TTC549 (cell line): ENCODE measurements at regions not wholly inside any gene's neighbourhood (a gene's known extent, or its start where the extent isn't known, plus 50 kb on each side); places are given as distances from the start of the nearest gene placed in this dataset.
"Not testable (repeated sequence)": the region's sequence is repeated elsewhere in the genome, so short reads cannot be mapped to it uniquely, and the experiment has no call there.

Source experiments
- FAIRE-seq: peaks from 2 replicates; lab custom pipeline; 2012; peaks lifted over from hg19 to GRCh38; lab: Jason Lieb, UNC

DNA sequence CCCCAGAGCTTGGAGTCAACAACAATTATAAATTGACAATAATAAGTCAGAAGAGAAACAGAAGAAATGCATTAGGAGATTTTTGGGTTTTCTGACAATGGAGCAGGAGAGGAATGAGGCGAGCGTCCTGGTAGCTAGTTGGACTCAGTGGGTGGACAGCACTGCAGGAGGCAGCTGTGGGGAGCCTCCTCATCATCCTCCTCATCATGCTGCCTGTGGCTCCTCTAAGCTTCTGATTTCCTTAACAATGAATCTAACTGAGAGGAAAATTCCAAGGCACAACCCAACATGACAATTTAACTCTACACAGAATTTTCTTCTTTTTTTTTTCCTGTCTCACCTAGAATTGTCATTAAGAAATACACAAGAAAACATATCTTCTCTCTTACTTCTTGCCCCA lies 357.1 kb upstream of the NOCT start:
- no peak for FAIRE-seq

DNA sequence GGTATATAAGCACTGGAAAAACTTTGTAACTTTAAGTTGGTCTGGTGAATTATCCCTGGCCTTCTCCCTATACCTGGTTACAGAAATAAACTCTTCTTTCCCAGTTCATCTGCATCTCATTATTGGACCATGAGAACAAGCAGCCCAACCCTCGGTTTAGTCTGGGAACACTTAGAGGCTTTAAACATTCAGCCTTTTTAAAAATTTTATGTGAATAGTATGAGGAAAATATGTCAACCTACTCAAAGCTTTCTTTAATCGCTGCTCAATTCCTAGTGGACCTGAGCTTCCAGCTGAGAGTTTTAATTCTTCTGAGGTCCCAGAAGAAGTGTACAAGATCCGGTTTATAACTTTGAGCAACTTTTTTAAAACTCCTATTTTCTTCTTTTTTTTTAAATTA lies 358.6 kb upstream of the NOCT start:
- no peak for FAIRE-seq

DNA sequence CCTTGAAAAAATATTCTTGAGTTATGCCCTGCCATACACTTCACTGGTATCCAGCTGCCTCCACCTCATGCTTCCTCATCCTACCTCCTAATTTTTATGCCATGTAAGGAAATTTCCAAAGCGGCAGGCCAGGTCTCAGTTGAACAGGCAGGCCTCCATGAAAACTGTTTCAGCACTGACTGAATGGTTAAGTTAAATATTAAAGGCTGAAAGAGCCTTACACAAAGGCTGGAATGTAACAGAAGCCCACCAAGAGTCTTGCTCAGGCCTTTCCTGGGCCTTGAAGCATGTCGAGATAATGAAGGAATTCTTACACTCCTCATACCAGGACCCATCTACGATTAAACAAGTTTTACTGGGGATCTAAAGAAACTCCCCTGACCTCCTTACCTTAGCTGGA lies 359.6 kb upstream of the NOCT start:
- no peak for FAIRE-seq

DNA sequence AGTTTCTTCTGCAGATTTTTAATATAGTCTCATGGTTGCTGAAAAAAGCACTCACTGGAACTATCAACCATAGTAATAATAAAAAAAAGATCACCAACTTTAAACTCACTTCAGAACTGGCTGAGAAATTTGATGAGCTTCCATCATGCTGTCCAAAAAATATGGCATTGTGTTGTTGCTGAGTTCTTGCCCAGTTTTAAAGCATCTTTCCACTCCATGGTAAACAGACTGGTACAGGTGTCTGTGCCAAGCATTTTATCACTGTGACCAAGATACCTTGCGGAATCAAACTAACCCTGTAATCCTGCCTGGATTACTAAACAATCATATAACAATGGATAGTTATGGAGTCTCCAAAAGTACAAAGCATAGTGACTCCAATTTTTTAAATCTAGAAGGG lies 360.3 kb upstream of the NOCT start:
- FAIRE-seq, result no peak

DNA sequence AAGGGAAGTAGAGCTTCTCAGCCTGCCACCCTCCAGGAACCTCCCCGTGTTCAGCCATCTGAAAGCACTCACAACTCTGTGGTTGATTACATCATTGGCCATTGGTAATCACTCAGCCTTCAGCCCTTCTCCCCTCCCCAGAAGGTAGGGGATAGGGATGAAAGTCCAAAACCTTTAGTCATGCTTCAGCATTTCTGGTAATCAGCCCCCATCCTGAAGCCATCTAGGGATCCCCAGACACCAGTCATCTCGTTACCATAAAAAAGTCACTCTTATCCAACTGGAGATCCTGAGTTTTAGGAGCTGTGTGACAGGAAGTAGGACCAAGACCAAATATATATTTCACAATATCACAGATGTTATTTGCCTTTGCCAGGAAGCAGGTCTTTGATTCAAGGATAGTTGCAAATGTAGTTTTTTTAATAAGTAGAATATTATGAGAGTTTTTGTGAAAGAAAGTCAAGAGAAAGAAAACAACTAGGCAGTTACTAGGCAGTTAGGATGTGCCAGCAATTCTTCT lies 364.6 kb upstream of the NOCT start:
- no peak for FAIRE-seq

DNA sequence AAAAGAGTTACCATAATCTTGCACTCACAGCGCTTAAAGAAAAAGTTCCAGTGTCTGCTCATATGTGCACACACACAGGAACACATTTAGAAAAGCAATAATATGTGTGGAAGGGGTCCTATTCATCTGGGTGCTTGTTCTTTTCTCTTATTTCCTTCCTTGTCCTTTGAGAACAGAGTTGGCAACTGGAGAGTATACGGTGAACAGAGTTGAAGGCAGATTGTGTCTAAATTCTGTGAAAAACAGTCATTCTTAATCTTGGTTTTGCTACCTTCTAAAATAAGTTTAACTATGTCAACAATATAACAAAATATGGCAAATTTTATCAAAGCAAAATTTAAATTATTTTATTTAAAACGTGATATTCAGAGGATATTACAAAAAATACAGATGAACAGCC lies 365.1 kb upstream of the NOCT start:
- no peak for FAIRE-seq

DNA sequence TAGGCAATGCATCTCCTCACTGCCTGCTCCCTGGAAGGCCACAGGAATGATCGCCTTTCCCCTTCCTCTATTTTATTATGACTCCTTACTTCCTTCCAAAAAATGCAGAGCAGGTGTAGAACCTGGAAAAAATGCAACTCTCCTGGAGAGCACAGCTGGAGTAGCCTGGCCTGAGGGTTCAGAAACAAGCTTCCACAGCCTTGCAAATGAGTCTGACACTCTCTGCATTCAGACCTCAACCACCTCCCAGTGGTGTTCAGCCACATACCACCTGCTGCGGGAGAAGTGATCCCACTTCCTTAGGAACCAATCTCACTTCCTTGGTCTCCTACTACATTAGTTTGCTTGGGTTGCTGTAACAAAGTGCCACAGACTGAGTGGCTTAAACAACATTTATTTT lies 368.1 kb upstream of the NOCT start:
- no peak for FAIRE-seq

DNA sequence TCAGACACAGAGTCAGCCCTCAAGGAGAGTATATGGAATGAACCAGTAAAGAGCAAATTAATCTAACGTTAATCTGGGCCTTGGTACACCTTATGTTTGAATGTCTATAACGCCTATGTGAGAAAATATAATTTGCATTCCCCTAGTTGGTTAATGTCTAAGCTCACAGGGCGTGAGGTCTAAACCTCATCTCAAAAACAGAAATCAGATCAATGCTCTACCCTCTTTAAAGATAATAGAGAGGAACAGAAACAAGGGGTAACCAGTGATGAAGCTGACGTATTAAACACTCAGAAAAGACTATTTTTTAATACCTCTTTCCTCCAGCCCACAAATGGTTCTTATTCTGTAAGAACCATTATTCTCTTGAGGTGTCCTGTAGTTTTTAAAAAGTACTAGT lies 369.2 kb upstream of the NOCT start:
- no peak for FAIRE-seq

DNA sequence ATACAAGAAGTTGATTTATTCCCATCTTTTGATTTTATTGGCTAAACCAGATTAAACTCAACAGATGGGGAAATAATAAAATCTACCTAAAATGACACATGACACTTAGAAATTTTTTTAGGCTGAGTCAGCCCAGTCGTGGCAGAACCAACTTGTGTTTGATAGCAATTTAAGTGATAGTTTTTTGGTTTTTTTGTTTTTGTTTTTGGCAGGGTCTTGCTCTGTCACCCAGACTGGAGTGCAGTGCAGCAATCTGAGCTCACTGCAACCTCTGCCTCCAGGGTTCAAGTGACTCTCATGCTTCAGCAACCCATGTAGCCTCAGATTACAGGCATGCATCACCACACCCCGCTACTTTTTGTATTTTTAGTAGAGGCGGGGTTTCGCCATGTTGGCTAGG lies 370.3 kb upstream of the NOCT start:
- no peak for FAIRE-seq

DNA sequence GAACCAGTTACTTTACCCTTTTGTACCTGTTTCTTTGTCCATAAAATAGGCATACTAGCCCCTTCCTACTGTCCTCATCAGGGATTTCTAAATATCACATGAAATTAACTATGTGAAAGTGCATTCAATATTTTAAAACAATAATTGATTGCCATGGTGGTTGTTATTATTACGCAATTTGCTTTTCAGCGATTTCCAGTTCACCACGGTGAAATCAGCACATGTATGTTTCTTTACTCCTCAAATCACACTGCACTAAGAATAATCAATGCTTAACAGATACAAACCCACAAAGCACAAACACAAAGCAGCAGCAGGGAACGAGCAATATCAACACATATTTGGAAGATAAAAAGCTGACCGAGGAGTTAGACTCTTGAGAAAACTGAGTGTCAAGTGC lies 371.3 kb upstream of the NOCT start:
- no peak for FAIRE-seq

DNA sequence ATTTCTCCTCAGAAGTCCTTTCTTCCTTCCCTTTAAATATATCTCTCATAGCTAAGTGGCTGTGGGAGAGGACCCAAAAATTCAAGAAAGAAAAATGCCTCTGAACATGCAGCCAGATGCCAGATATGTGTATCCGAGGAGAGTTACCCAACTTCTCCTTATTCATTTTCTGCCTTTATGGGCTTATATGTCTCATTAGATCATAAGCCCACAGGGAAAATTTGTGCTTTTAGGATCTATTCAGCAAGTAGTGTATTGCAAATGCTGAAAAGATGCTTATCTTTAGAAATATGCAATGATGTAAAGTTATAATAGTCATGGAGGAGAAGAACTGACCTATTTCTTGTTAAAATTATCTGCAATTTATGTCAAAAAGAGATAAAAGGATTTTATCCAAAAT lies 371.8 kb upstream of the NOCT start:
- FAIRE-seq, result no peak

DNA sequence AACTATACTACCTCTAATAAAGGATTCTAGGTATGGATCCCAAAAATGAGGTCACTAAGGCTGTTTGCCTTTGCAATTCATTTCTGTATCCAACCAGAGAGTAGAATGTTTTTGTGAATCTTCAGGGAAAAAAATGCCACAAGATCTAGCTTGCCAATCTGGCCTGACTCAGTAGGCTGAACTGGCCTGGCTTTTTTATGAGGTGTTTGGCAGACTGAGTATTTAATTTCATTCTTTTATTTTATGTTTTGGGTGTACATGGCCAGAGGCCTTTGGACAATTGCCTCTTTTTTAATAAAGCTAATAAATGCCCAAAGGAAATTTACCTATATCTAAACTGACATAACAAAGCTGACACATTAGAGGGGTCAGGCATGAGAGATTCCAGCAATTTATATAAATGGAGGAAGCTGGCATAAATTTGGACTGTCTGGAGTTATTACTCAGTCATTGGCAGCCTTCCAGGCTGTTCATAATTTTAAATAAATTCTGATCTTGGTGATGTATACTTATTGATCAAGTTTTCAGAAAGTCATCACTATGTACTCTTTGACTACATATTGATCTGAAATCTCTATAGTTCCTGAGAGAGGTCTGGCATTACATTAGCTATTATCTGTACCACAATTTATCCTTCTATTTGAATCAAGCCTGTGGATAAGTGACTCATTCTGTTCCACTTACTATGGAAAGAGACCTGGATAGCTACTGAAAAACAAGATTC lies 376.4 kb upstream of the NOCT start:
- no peak for FAIRE-seq

DNA sequence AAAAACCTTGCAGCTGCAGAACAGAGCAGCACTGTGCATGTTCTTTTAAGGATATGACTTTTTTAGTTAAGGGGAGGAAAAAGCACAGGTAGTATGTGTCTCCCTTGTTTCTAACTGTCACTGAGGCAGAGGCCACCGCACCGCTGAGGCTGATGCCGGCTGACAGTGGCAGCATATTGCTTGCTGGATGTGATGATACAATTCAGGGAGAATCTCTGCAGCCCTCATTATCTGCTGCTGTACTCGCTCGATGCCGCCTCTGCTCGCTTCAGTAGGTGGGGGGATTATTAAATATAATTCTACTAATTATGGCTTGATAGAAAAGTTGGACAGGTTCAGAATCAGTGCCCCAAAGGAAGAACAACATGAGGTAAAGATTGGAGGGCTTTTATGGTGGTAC lies 378.8 kb upstream of the NOCT start:
- no peak for FAIRE-seq

DNA sequence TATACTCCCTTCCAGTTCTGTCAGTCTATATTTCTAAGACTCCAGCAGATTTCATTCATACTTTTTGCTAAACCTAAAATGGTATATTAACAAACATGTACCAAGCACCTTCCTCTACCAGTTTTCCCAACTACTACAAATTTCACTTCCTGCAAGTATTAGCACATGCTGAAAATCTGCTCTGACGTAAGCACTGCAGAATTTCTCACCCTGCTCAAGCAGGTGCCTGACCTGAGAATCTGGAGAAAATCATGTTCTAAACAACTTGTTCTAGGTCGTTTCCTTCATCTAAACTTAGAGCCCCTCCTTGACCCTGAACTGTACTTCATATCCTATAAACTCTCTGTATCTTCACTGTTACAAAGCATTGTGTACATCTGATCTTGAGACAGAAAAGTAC lies 380.7 kb upstream of the NOCT start:
- FAIRE-seq, result no peak

DNA sequence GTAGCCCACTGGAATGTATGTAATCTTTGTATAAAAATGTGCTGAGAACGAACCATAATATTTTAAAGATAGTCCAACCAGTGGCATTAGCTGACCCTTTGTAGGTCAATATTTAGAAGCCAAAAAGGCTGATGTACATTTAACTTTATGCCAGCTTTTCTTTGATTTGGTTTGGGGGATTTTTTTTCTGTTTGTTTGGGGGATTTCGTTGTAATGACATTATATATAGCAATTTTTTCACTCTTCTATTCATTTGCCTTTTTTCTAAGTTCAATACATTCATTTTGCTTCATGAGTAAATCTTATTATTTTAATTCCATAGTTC lies 382.0 kb upstream of the NOCT start:
- no peak for FAIRE-seq

DNA sequence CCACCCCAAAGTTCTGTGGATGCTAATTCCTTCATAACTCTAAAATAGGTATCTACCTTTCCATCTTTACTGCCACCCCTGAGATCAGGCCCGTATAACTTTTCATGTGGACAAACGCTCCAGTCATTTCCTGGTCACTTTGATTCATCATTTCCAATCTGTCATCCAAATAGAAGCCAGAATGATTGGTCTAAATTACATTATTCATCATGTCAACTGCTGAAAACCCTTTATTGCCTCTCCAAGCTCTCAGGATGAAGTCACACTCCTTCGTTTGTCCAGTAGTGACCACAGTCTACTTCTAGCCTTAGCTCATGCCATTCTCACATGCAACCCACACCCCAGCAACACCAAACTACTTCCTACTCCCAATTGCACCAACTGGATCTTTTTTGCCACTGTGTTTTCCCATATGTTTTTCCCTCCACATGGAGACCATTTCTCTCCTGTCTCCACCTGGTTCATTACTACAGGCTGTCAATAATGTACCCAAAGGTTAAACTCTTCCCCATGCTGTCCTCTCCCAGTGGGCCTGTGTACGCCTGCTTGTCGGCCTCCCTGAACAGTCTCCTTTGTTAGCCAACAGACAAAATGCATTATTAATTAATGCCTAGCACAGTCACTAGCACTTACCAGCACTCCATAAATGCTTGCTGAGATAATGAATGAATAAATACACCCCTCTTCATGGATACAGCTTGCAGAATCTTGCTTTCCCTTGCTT lies 382.6 kb upstream of the NOCT start:
- no peak for FAIRE-seq

DNA sequence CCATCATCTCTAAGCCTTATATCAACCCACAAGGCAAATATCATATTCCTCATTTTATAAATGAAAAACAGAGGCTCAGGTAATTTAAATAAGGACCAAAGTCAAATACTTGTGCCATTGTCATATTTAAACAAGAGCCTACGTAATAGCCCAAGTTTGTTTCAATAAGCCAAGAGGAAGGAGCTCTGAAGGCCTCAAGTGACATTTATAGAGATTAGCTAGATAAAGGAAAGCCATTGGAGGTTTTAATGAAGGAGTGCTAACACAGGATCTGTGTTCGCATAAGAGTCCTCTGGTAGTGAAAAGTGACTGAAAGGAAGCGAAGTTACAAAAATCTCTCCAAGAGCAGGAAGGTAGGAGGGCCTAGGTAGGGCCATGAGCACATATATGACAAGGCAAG lies 384.9 kb upstream of the NOCT start:
- no peak for FAIRE-seq

DNA sequence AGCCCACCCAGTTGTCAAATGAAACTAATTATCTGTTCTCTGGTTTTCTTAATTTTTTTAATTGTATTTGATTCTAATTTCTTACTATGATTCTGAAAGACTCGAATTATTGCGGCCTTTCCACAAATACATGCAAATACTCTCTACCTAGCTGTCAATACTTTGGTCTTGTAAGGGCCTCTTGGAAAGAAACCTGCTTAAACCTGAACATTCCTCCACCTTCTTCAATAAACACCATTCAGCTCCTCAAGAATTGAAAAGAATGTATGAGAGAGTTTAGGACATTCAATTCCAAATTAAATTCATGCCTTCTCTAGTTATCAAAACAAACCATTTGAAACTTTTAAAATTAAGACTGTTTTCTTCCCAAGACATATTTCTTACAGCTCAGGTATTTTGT lies 385.9 kb upstream of the NOCT start:
- FAIRE-seq, result no peak

DNA sequence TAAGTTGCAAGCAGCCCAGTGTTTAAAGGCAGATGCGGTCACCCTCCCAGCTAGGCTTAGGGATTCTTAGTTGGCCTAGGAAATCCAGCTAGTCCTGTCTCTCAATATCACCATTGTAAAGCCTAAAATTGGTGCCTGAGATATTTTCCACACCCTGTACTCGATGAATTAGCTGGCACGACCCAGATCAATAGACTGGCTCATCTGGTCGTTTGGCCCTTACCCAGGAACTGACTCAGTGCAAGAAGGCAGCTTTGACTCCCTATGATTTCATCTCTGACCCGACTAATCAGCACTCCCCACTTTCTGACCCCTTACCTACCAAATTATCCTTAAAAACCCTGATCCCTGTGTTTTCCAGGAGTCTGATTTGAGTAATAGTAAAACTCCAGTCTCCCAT lies 384.9 kb upstream of the SLC7A11 start:
- no peak for FAIRE-seq

DNA sequence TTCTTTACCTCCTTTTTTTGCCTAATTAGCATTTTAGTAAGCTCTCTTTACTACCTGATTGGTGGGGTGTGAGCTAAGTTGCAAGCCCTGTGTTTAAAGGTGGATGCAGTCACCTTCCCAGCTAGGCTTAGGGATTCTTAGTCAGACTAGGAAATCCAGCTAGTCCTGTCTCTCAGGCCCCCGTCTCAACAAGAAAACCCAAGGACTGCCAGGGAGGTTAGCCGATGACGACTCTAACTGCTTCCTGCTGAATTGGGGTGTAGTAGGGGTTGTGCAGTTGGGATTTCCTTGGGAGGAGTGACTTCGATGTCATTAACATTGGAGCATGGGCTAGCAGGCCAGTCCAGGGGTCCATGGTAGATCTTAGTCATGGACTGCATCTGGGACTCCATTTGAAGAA lies 380.2 kb upstream of the SLC7A11 start:
- FAIRE-seq, result not testable (repeated sequence)

DNA sequence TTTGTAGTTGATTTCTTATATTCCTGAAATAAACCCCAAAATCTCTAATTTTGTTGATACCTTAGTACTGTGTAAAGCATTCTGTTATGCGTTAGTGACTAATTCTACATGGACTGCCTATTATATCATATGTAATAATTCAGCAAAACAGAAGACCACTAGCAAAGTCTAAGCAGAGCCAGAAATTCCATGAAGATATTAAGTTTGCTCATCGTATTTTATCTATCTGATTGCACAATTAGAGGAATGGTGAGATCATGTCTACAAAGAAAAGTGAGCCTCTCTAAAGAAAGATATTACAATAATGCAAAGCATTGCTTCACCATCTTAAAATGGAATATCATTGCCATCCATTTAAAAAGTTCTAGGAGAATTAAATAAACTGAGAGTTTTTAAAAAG lies 374.6 kb upstream of the SLC7A11 start:
- no peak for FAIRE-seq

DNA sequence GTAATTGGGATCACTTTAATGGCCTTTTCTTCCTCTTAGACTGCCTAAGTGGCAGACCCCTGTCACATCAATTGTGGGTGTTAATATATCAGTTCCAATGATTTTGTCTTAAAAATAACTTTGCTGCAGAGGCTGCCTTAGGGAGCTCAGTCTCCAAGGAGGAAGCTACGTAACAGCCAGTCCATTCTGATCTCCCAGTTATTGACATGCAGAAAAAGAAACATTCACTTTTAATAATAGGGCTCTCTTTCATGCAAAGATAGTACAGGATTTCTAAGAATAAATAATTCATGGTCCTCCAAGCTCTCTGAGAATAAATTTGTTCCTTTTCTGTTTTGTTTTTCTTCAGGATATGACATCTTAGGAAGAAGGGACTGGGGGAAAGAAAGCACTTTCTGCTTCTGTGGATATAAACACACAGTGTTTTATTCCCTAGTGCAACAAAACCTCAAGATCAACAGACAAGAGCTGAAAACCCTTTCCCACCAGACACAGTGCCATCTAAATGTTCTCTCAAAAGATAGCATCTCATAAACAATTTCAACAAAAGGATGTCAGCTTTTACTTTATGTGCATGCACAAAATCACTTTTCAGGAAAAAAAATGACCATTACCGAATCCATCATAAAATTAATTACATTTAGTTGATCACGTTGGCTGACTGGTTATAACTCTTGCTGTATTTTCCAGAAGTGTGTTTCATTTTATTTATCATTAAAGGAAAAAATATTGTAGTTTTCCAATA lies 372.4 kb upstream of the SLC7A11 start:
- no peak for FAIRE-seq

DNA sequence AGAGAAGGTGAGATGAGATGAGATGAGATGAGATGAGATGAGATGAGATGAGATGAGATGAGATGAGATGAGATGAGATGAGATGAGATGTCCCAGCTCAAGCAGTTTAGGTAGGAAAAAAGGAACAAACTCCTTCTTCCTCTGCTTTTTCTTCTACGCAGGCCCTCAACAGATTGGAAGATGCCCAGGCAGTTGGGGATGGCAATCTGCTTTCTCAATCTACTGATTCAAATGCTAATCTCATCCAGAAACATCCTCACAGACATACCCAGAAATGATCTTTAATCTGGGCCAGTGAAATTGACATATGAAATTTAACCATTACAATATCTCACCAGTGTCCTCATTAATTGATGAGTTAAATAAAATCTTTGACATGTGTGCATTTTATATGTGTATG lies 370.3 kb upstream of the SLC7A11 start:
- FAIRE-seq, result no peak

DNA sequence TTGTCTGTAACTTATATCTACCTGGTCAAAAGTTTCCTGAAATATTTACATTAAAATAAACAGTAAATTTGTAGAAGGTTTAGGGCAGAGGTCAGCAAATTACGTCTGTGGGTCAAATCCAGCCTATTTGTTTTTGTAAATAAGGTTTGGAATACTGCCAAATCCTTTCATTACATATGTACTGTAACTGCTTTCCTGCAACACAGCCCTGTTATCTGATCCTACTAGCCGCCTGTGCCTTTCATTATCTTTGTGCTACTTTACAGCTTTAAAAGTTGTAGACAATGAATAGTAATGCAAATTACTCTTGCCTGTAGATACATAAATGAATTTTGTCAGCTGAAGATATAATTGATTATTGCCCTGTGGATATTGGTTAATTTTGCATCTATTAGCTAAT lies 369.6 kb upstream of the SLC7A11 start:
- FAIRE-seq, result no peak
